Peyer's patch (tissue), 4 donors: ENCODE measurements at regions not wholly inside any gene's neighbourhood (a gene's known extent, or its start where the extent isn't known, plus 50 kb on each side); places are given as distances from the start of the nearest gene placed in this dataset.
A peak's percentile ranks its signal among the peaks of the same experiment; 100 is the strongest.

Experiments used
- DNase-seq, 3 donors: peaks; one replicate each; pipeline ENCODE4 v3.0.0-alpha.2; 2017 to 2019
- H3K27ac ChIP-seq, 4 donors: fragments of 200-600 bp; sonication (generic); one replicate each; pipeline ENCODE4 v1.5.1; 2016 to 2019
- H3K27me3 ChIP-seq, 2 donors: fragments of 200-600 bp; sonication (generic); one replicate each; pipeline ENCODE4 v1.5.1; 2019
- H3K36me3 ChIP-seq, 3 donors: fragments of 200-600 bp; sonication (generic); one replicate each; pipeline ENCODE4 v1.5.1; 2016 to 2019
- H3K4me1 ChIP-seq, 4 donors: fragments of 200-600 bp; sonication (generic); one replicate each; pipeline ENCODE4 v1.5.1; 2016 to 2019
- H3K4me3 ChIP-seq, 4 donors: fragments of 200-600 bp; sonication (generic); 1 replicate in 3 of 4; 2 replicates in 1 of 4; pipeline ENCODE4 v1.5.1; 2016 to 2019; ENCODE audit warnings: mild to moderate bottlenecking in 1 of 4
- H3K9me3 ChIP-seq, 4 donors: fragments of 200-600 bp; sonication (generic); one replicate each; pipeline ENCODE4 v1.5.1; 2016 to 2019; ENCODE audit warnings: mild to moderate bottlenecking in 1 of 4
- POLR2A ChIP-seq, 2 donors: fragments of 450-650 bp; IDR thresholded peaks; one replicate each; pipeline ENCODE4 v1.5.1; 2017; ENCODE audit warnings: antibody characterized with exemption in 2 of 2, mild to moderate bottlenecking in 2 of 2, moderate library complexity in 2 of 2
- TF ChIP-seq, protein P1 (sequence below), 6 experiments: fragments of 450-650 bp in 4 of 6; fragments of 200-600 bp in 2 of 6; sonication (generic) in 1 of 6; IDR thresholded peaks; one replicate each; pipeline ENCODE4 v1.5.1; 2017 to 2019; ENCODE audit warnings: antibody characterized with exemption in 6 of 6, mild to moderate bottlenecking in 3 of 6, moderate library complexity in 1 of 6

DNA sequence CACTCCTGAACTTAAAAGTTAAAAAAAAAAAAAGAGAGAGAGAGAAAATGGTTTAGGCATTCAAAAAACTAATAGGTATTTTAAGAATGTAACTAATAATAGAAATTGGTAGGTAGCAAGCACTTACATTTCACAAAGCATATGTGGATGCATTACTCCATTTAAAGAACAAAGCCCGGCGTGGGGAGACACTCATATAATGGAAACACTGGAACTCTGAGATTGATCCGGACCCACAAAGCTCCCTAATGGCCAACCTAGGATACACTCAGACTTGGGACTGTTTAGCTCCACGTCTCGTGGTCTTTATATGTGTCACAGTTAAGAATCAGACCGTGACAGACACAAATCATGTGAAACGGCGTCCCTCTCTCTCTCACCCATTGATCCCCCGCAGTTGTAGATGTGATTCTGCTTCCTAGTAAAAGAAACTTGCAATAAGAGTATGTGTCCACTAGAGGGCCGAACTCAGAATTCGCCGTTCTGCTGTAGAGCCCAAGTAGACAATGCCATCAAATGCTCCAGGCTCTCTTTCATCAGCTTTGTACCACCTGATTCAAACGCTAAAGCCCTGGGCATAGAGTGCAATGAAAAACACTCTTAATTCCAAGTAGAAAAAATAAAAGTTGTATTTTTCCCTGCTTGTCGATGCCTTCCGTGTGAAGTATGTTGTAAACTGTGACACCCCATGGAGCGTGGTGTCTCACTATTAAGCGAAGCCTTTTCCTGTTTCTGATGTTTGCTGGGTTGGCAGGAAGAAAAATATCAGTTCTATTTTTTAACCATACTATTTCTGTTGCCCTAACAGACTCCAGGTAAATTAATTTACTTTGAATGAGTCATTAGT, 429.0 kb upstream of the MTPN start:
- Histone ChIP-seq H3K36me3 (no peaks in the 10 kb centered on the region), H3K9me3 (no peaks in the 10 kb centered on the region), H3K27ac (no peak overlapping the region), H3K4me1 (no peaks in the 10 kb centered on the region), H3K4me3 (no peak overlapping the region), H3K27me3 (no peaks in the 10 kb centered on the region)
- DNase-seq, result no peak
- TF ChIP-seq, protein P1, sequence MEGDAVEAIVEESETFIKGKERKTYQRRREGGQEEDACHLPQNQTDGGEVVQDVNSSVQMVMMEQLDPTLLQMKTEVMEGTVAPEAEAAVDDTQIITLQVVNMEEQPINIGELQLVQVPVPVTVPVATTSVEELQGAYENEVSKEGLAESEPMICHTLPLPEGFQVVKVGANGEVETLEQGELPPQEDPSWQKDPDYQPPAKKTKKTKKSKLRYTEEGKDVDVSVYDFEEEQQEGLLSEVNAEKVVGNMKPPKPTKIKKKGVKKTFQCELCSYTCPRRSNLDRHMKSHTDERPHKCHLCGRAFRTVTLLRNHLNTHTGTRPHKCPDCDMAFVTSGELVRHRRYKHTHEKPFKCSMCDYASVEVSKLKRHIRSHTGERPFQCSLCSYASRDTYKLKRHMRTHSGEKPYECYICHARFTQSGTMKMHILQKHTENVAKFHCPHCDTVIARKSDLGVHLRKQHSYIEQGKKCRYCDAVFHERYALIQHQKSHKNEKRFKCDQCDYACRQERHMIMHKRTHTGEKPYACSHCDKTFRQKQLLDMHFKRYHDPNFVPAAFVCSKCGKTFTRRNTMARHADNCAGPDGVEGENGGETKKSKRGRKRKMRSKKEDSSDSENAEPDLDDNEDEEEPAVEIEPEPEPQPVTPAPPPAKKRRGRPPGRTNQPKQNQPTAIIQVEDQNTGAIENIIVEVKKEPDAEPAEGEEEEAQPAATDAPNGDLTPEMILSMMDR (IDR thresholded peaks at IDR 0.05), result peak in 5 of 6 experiments; percentile 32 to 59 (median 34)
- TF ChIP-seq POLR2A (IDR thresholded peaks at IDR 0.05), result no peak

DNA sequence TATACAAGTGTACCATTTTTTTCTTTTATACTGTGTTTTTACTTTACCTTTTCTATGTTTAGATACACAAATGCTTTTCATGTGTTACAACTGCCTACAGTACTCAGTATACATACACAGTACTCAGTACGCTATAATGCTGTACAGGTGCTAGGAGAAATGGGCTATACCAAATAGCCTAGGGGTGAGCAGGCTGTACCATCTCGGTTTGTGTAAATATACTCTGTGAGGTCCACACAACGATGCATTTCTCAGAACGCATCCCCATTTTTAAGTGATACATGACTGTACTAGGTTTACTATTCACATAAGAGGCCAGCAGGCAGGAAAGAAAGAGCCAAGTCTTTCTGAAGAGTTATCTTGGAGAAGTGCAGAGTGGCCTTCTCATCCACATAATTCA, 426.4 kb upstream of the MTPN start:
- TF ChIP-seq POLR2A (IDR thresholded peaks at IDR 0.05), result no peak
- TF ChIP-seq, protein P1 (IDR thresholded peaks at IDR 0.05), result no peak
- Histone ChIP-seq H3K4me3 (no peak overlapping the region), H3K27ac (no peak overlapping the region), H3K27me3 (no peaks in the 10 kb centered on the region), H3K9me3 (no peaks in the 10 kb centered on the region), H3K36me3 (no peaks in the 10 kb centered on the region), H3K4me1 (no peaks in the 10 kb centered on the region)
- DNase-seq, result no peak

DNA sequence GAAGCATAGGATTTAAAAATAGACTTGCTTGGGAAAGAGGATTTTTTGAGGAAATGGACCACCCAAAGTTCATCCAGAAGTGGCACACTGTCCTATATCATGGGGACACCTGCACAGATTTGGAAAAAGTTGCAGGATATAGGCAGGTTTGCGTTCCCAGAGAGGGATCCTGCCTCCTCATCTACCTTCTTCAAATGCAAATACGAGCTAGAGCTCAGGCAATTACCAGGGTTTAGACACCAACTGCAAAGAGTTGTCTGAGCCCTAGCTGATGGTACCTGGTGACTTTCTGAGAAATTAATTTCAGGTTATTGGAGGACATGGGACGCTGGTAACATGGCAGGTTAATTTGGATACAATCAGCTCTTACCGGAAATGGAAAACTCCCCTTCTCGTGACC, 423.7 kb upstream of the MTPN start:
- TF ChIP-seq, protein P1 (IDR thresholded peaks at IDR 0.05), result no peak
- TF ChIP-seq POLR2A (IDR thresholded peaks at IDR 0.05), result no peak
- no peaks in the 10 kb centered on the region for H3K27me3 ChIP-seq
- DNase-seq, result no peak
- no peaks in the 10 kb centered on the region for H3K4me1 ChIP-seq
- no peak overlapping the region for H3K27ac ChIP-seq
- H3K4me3 ChIP-seq, result no peak overlapping the region
- H3K9me3 ChIP-seq, result no peaks in the 10 kb centered on the region
- H3K36me3 ChIP-seq, result no peaks in the 10 kb centered on the region

DNA sequence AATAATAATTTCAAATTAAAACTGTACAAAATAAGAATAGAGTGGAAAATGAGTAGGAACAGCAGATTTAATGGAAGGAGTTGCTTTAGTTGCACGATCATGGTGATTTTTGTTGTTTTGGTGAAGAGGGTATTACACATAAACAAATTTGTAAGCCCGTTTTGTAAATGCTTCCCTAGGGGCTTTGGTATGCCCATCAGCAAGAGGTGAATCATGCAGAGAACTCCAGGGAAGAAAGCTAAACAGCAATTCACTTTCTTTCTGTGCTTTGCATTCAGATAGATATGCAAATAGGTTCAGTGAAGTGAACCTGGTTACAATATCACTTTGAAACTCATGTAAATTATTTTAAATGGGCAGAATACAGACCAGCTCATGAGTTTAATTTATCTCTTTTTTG, 422.2 kb upstream of the MTPN start:
- DNase-seq, result no peak
- Histone ChIP-seq H3K9me3 (no peaks in the 10 kb centered on the region), H3K27me3 (no peaks in the 10 kb centered on the region), H3K27ac (no peak overlapping the region), H3K4me1 (no peaks in the 10 kb centered on the region), H3K4me3 (no peak overlapping the region), H3K36me3 (no peaks in the 10 kb centered on the region)
- TF ChIP-seq POLR2A (IDR thresholded peaks at IDR 0.05), result no peak
- TF ChIP-seq, protein P1 (IDR thresholded peaks at IDR 0.05), result no peak

DNA sequence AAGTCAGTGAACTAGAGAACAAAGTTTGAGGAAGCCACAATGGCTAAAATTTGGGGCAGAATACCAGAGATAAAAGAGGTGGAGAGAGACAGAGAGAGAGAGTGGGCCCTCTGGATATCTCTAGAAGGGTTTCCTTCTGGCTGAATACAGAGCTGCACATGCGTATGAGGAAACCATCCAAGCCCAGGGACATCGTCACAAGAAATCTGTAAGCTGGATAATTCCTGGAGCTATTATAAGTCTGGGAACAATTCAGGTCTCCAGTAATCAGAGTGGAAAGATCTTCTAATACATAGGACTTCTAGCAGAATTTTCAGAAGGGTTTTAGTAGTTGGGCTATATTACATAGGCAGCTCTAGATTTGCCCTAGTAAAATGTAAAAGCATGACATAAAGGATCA, 415.7 kb upstream of the MTPN start:
- H3K4me3 ChIP-seq, result no peak overlapping the region
- H3K36me3 ChIP-seq, result no peaks in the 10 kb centered on the region
- no peaks in the 10 kb centered on the region for H3K27me3 ChIP-seq
- no peaks in the 10 kb centered on the region for H3K4me1 ChIP-seq
- no peak for DNase-seq
- TF ChIP-seq POLR2A (IDR thresholded peaks at IDR 0.05), result no peak
- TF ChIP-seq, protein P1 (IDR thresholded peaks at IDR 0.05), result no peak
- H3K9me3 ChIP-seq, result no peaks in the 10 kb centered on the region
- no peak overlapping the region for H3K27ac ChIP-seq
